Coronary artery (tissue), 2 donors: ENCODE measurements at regions not wholly inside any gene's neighbourhood (a gene's known extent, or its start where the extent isn't known, plus 50 kb on each side); places are given as distances from the start of the nearest gene placed in this dataset.

Source experiments
- DNase-seq: peaks from one replicate; pipeline ENCODE4 v3.0.0-alpha.2; 2017; ENCODE audit warnings: low spot score
- H3K27ac ChIP-seq, 2 donors: fragments of 200-600 bp; sonication (generic); one replicate each; pipeline ENCODE4 v1.5.1; 2016 to 2019
- H3K4me3 ChIP-seq: fragments of 200-600 bp; sonication (generic); 2 replicates; pipeline ENCODE4 v1.5.1; 2016; ENCODE audit warnings: mild to moderate bottlenecking, moderate library complexity
- TF ChIP-seq, protein P1 (sequence below): fragments of 200-600 bp; sonication (generic); IDR thresholded peaks from one replicate; pipeline ENCODE4 v1.5.1; 2019; ENCODE audit warnings: antibody characterized with exemption

DNA sequence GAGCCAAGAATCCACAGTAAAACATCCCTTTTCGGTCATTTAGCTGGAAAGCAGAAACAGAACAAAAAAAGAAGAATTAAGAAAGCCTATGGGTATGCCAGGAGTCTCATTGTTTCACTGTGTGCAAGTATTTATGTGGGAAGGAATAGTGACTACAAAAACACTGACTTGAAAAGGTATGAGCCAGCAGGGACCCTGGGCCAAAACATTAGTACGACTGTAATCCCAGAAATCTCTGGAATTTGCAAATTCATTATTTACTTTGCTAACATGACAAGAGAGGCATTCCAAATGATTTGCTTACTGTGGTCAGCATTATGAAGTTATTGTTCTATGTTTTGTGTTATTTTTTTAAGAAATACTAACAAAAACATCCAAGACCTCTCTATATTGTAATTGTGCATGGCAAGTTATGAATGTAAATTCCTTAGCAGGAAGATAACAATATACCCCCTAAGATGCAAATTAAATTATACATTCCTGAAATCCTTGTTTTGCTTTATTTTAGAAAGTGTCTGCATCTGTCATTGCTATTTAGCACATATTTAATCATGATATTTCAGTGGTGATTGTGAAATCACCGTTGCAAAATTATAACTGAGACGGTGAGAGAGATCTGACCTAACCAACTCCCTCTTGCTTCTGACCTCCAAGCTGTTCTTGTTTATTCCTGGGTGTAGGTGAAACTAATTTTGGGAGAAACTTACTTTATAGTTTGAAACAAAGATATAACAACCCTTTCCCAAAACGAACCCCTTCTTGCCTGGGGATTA is 299.2 kb downstream of the ZPLD1 start:
- Histone ChIP-seq H3K27ac (no peak overlapping the region), H3K4me3 (no peak overlapping the region)
- TF ChIP-seq, protein P1, sequence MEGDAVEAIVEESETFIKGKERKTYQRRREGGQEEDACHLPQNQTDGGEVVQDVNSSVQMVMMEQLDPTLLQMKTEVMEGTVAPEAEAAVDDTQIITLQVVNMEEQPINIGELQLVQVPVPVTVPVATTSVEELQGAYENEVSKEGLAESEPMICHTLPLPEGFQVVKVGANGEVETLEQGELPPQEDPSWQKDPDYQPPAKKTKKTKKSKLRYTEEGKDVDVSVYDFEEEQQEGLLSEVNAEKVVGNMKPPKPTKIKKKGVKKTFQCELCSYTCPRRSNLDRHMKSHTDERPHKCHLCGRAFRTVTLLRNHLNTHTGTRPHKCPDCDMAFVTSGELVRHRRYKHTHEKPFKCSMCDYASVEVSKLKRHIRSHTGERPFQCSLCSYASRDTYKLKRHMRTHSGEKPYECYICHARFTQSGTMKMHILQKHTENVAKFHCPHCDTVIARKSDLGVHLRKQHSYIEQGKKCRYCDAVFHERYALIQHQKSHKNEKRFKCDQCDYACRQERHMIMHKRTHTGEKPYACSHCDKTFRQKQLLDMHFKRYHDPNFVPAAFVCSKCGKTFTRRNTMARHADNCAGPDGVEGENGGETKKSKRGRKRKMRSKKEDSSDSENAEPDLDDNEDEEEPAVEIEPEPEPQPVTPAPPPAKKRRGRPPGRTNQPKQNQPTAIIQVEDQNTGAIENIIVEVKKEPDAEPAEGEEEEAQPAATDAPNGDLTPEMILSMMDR, result no peak
- DNase-seq, result no peak

GRCh38 chr3:102735311-102735710 is 300.5 kb downstream of the ZPLD1 start:
- Histone ChIP-seq H3K4me3 (no peak overlapping the region), H3K27ac (no peak overlapping the region)
- DNase-seq, result no peak
- TF ChIP-seq, protein P1, result no peak

GRCh38 chr3:102736288-102736974 is 301.6 kb downstream of the ZPLD1 start:
- TF ChIP-seq, protein P1, result no peak
- H3K4me3 ChIP-seq, result no peak overlapping the region
- no peak overlapping the region for H3K27ac ChIP-seq
- no peak for DNase-seq

DNA sequence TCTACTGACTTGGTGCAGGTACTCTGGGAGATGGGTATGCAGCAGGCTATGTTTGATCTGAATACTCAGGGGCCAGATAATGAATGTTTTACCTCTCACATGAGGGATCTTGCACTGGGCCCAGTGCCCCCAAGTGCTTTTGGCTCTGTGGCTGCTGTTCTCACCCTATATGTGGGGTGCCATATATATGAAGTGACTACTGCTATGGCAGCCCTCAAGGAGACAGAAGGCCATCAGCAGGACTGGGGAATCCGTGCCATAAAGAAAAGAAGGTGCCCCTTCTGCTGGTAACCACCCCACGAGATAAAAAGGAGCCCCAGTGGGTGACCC is 302.1 kb downstream of the ZPLD1 start:
- Histone ChIP-seq H3K27ac (no peak overlapping the region), H3K4me3 (no peak overlapping the region)
- TF ChIP-seq, protein P1, result no peak
- no peak for DNase-seq

GRCh38 chr3:102737353-102737752 is 302.5 kb downstream of the ZPLD1 start:
- H3K4me3 ChIP-seq, result no peak overlapping the region
- TF ChIP-seq, protein P1, result no peak
- no peak for DNase-seq
- H3K27ac ChIP-seq, result no peak overlapping the region

DNA sequence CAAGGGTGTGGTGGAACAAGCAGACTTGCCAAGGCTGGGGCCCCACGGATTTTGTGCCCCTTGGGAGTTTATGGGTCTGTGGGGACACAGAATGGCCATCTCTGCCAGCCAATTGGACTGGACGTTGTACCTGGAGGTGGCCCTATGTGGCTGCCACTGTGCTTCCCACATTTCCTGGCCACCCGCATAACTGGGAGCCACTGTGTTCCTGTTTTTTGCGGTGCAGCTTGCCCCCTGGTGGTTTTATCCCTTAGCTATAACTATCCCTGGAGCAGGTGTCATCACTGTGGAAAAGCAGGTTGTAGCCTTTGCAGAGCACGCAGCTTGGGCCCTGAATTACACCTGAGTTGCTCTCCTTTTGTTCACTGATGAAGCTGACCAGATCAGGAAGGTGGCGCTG is 306.3 kb downstream of the ZPLD1 start:
- TF ChIP-seq, protein P1, result no peak
- no peak overlapping the region for H3K4me3 ChIP-seq
- no peak overlapping the region for H3K27ac ChIP-seq
- no peak for DNase-seq

GRCh38 chr3:102741694-102742093 is 306.9 kb downstream of the ZPLD1 start:
- Histone ChIP-seq H3K27ac (no peak overlapping the region), H3K4me3 (no peak overlapping the region)
- TF ChIP-seq, protein P1, result no peak
- DNase-seq, result no peak
